Activated CD4-positive, alpha-beta memory T cell treated with anti-CD3 and anti-CD28 coated beads for 36 hours (primary cell): ENCODE measurements at regions not wholly inside any gene's neighbourhood (a gene's known extent, or its start where the extent isn't known, plus 50 kb on each side); places are given as distances from the start of the nearest gene placed in this dataset.

Source experiments
- CTCF ChIA-PET: fragments of 350-600 bp; sonication (Branson Sonifier 250); formaldehyde crosslinking; loops from one replicate; lab custom pipeline; 2021; ENCODE audit warnings: antibody characterized with exemption, inconsistent platforms; lab: Charles Lee
- POLR2A ChIA-PET: fragments of 350-600 bp; sonication (Branson Sonifier 250); formaldehyde crosslinking; loops from one replicate; lab custom pipeline; 2021; ENCODE audit warnings: antibody characterized with exemption; lab: Charles Lee
- DNase-seq: peaks from one replicate; pipeline ENCODE4 v3.0.0-alpha.2; 2020
- H3K27ac Mint-ChIP-seq: one replicate; pipeline ENCODE4 v1.8.0; 2021; ENCODE audit warnings: mixed read lengths
- H3K27me3 Mint-ChIP-seq: one replicate; pipeline ENCODE4 v1.8.0; 2021; ENCODE audit warnings: mixed read lengths
- H3K36me3 Mint-ChIP-seq: one replicate; pipeline ENCODE4 v1.8.0; 2021; ENCODE audit warnings: mixed read lengths
- H3K4me1 Mint-ChIP-seq: one replicate; pipeline ENCODE4 v1.8.0; 2021; ENCODE audit warnings: low read depth, mixed read lengths
- H3K4me3 Mint-ChIP-seq: one replicate; pipeline ENCODE4 v1.8.0; 2021; ENCODE audit warnings: mild to moderate bottlenecking, mixed read lengths
- H3K9me3 Mint-ChIP-seq: one replicate; pipeline ENCODE4 v1.8.0; 2021; ENCODE audit warnings: mixed read lengths
- intact Hi-C: fragments of 100-400 bp; cut with micrococcal nuclease; formaldehyde crosslinking; loops from one replicate; pipeline ENCODE4 v1.15.1; 2023

DNA sequence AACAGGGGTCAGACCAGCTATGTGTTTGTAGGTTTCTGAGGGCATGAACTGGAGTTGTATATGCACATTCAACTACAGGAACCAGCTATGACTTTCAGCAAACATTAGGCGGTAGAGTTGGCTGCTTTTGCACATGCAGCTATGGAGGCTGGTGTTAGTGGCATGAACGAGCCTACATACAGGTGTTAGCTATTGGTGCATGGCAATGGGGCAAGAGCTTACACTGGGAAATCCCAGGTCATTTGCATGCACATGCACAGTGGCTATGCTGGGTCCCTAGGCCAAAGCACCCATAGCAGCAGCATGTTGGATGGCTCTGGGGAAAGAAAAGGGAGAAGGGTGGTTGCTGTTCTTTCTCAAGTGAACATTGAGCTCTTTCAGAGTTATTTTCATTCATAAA lies 1018.5 kb upstream of the PHF14 start:
- Mint-ChIP-seq H3K9me3 (peaks cover 14% of the 10 kb centered on the region), H3K4me3 (no peak overlapping the region), H3K27ac (no peak overlapping the region), H3K4me1 (no peaks in the 10 kb centered on the region), H3K36me3 (no peaks in the 10 kb centered on the region), H3K27me3 (no peaks in the 10 kb centered on the region)
- intact Hi-C loops = no loop called here
- CTCF ChIA-PET = no interaction called here
- POLR2A ChIA-PET = no interaction called here
- no peak for DNase-seq

- CTCF ChIA-PET = no interaction called here
- POLR2A ChIA-PET = no interaction called here
- H3K9me3 Mint-ChIP-seq = peaks cover 17% of the 10 kb centered on the region
- H3K27me3 Mint-ChIP-seq = no peaks in the 10 kb centered on the region
- H3K27ac Mint-ChIP-seq = no peak overlapping the region
- H3K4me3 Mint-ChIP-seq = no peak overlapping the region
- H3K36me3 Mint-ChIP-seq = no peaks in the 10 kb centered on the region
- H3K4me1 Mint-ChIP-seq = no peaks in the 10 kb centered on the region
- no peak for DNase-seq
- intact Hi-C loops = no loop called here
Observed at GRCh38 chr7:9958486-9958885, 1015.2 kb upstream of the PHF14 start.

GRCh38 chr7:9960460-9960859 lies 1013.2 kb upstream of the PHF14 start:
- DNase-seq = no peak
- no peak overlapping the region for H3K27ac Mint-ChIP-seq
- H3K4me3 Mint-ChIP-seq = no peak overlapping the region
- CTCF ChIA-PET = no interaction called here
- no peaks in the 10 kb centered on the region for H3K27me3 Mint-ChIP-seq
- no peaks in the 10 kb centered on the region for H3K36me3 Mint-ChIP-seq
- H3K9me3 Mint-ChIP-seq = peaks cover 6% of the 10 kb centered on the region
- H3K4me1 Mint-ChIP-seq = no peaks in the 10 kb centered on the region
- intact Hi-C loops = no loop called here
- POLR2A ChIA-PET = no interaction called here

- no peaks in the 10 kb centered on the region for H3K27me3 Mint-ChIP-seq
- intact Hi-C loops = no loop called here
- DNase-seq = no peak
- ChIA-PET CTCF (no interaction called here), POLR2A (no interaction called here)
- H3K4me3 Mint-ChIP-seq = no peak overlapping the region
- H3K9me3 Mint-ChIP-seq = peaks cover 6% of the 10 kb centered on the region
- no peaks in the 10 kb centered on the region for H3K4me1 Mint-ChIP-seq
- no peaks in the 10 kb centered on the region for H3K36me3 Mint-ChIP-seq
- no peak overlapping the region for H3K27ac Mint-ChIP-seq
Observed at GRCh38 chr7:9961161-9961922, 1012.3 kb upstream of the PHF14 start.

GRCh38 chr7:9962742-9963141 lies 1010.9 kb upstream of the PHF14 start:
- H3K4me1 Mint-ChIP-seq = no peaks in the 10 kb centered on the region
- ChIA-PET POLR2A (no interaction called here), CTCF (no interaction called here)
- no peaks in the 10 kb centered on the region for H3K27me3 Mint-ChIP-seq
- no peak for DNase-seq
- intact Hi-C loops = no loop called here
- no peaks in the 10 kb centered on the region for H3K36me3 Mint-ChIP-seq
- H3K9me3 Mint-ChIP-seq = peaks cover 6% of the 10 kb centered on the region
- H3K27ac Mint-ChIP-seq = no peak overlapping the region
- H3K4me3 Mint-ChIP-seq = no peak overlapping the region

- intact Hi-C loops = no loop called here
- H3K4me3 Mint-ChIP-seq = no peak overlapping the region
Observed at GRCh38 chr7:9978106-9979064, 995.3 kb upstream of the PHF14 start.

DNA sequence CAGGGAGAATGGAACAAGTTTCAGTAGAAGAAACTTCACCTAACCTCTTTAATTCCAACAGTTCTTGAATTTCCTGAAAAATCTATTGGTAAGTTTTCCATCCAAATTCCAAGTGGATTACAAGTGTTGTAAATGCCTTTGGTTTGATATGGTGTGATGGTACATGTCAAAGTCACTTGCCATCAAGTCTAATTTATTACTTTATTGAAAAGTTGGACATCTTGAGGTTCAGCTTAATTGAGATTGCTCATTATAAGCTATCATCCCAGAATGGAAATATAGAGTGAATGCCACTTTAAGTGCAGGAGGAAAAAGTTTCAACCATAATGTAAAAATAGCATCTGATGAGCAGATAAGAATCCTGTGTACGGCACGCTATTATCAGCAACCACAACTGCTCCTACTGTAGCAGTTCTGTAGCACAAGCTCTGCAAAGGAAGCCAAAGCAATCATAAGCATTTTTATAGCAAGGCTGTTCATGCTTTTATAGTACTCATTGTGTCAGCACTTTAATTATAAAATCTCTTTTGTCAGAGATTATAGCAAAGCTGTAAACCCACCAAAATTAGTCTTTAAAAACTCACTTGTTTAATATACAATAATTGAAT lies 991.8 kb upstream of the PHF14 start:
- Mint-ChIP-seq H3K27ac (no peak overlapping the region), H3K27me3 (no peaks in the 10 kb centered on the region), H3K4me1 (no peaks in the 10 kb centered on the region), H3K9me3 (peaks cover 4% of the 10 kb centered on the region), H3K36me3 (no peaks in the 10 kb centered on the region), H3K4me3 (no peak overlapping the region)
- intact Hi-C loops = no loop called here
- no peak for DNase-seq
- ChIA-PET POLR2A (no interaction called here), CTCF (no interaction called here)

More at GRCh38 chr7:9978106-9979064, 995.3 kb upstream of the PHF14 start:
- H3K27ac Mint-ChIP-seq = no peak overlapping the region
- peaks cover 2% of the 10 kb centered on the region for H3K9me3 Mint-ChIP-seq
- POLR2A ChIA-PET = no interaction called here
- H3K4me1 Mint-ChIP-seq = no peaks in the 10 kb centered on the region
- no peaks in the 10 kb centered on the region for H3K27me3 Mint-ChIP-seq
- no peaks in the 10 kb centered on the region for H3K36me3 Mint-ChIP-seq
- CTCF ChIA-PET = no interaction called here
- DNase-seq = no peak

DNA sequence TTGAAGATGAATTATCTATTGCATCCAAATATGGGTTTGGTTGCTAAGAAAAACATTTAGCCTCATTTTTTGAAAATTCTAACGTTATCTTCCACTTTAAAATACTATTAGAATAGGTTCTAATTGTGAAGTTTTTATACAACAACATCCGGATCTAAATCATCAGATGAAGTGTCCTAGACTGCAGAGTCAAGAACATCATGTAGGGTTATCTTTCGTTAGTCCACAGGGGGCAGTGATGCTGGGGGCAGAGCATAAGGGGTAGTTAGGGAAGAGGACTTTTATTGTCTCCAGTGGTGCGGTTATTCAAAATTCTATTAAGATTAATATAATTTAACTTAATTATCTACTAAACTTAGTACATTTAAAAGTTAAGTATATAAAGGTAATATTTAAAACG lies 990.6 kb upstream of the PHF14 start:
- DNase-seq = no peak
- intact Hi-C loops = no loop called here
- Mint-ChIP-seq H3K27ac (no peak overlapping the region), H3K4me3 (no peak overlapping the region), H3K4me1 (no peaks in the 10 kb centered on the region), H3K9me3 (peaks cover 10% of the 10 kb centered on the region), H3K36me3 (no peaks in the 10 kb centered on the region), H3K27me3 (no peaks in the 10 kb centered on the region)
- ChIA-PET CTCF (no interaction called here), POLR2A (no interaction called here)

DNA sequence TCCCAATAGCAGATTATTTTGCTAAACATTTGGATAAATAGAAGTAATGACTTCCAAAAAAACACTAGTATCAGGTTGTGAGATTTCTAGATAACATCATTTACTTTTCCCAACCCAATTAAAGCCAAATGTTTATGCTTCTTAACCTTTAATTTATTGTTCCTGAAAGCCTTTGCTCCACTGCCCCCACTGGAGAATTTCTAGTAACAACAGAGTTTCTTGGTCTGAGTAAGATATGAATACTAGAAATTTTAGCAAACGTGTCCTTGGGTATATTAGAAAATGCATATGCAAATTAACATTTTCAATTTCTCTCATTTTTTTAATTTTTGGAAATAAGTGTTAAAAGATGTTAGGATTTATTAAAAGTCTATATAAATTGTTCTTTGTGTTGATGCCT lies 958.0 kb upstream of the PHF14 start:
- Mint-ChIP-seq H3K27ac (no peak overlapping the region), H3K27me3 (no peaks in the 10 kb centered on the region), H3K4me1 (no peaks in the 10 kb centered on the region), H3K36me3 (no peaks in the 10 kb centered on the region), H3K4me3 (no peak overlapping the region), H3K9me3 (peaks cover 23% of the 10 kb centered on the region)
- no peak for DNase-seq
- ChIA-PET POLR2A (no interaction called here), CTCF (no interaction called here)
- intact Hi-C loops = no loop called here

DNA sequence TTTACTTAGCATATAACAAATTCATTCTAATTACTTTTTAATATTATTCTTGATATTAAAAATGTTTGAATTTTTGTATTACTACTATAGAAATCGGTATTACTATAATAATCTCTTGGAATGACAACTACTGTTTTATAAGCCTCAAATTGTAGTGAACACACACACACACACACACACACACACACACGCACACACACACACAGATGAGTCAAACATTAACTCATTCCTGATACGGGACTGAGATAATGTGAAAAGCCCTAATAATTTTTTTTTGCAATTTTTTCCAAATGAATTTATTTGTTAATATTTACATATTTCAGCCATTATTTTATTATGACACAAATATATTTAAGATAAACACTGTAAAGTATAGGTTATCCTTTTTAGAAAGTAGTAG lies 951.2 kb upstream of the PHF14 start:
- CTCF ChIA-PET = no interaction called here
- Mint-ChIP-seq H3K36me3 (no peaks in the 10 kb centered on the region), H3K4me1 (no peaks in the 10 kb centered on the region), H3K9me3 (peaks cover 20% of the 10 kb centered on the region), H3K27ac (no peak overlapping the region), H3K4me3 (no peak overlapping the region), H3K27me3 (no peaks in the 10 kb centered on the region)
- DNase-seq = no peak
- POLR2A ChIA-PET = no interaction called here
- intact Hi-C loops = no loop called here

- no peaks in the 10 kb centered on the region for H3K27me3 Mint-ChIP-seq
- intact Hi-C loops = no loop called here
- ChIA-PET POLR2A (no interaction called here), CTCF (no interaction called here)
- H3K9me3 Mint-ChIP-seq = peaks cover 19% of the 10 kb centered on the region
- H3K4me1 Mint-ChIP-seq = no peaks in the 10 kb centered on the region
- H3K4me3 Mint-ChIP-seq = no peak overlapping the region
- H3K27ac Mint-ChIP-seq = no peak overlapping the region
- DNase-seq = no peak
- H3K36me3 Mint-ChIP-seq = no peaks in the 10 kb centered on the region
Observed at GRCh38 chr7:10022957-10023356, 950.7 kb upstream of the PHF14 start.

GRCh38 chr7:10034843-10035556 lies 938.7 kb upstream of the PHF14 start:
- POLR2A ChIA-PET = no interaction called here
- CTCF ChIA-PET = no interaction called here

More at GRCh38 chr7:10034843-10035556, 938.7 kb upstream of the PHF14 start:
- Mint-ChIP-seq H3K4me3 (no peak overlapping the region), H3K27ac (no peak overlapping the region), H3K36me3 (no peaks in the 10 kb centered on the region), H3K27me3 (no peaks in the 10 kb centered on the region), H3K4me1 (no peaks in the 10 kb centered on the region), H3K9me3 (peaks cover 6% of the 10 kb centered on the region)
- intact Hi-C loops = no loop called here
- DNase-seq = no peak
